ENCODE measurements at regions not wholly inside any gene's neighbourhood (a gene's known extent, or its start where the extent isn't known, plus 50 kb on each side); places are given as distances from the start of the nearest gene placed in this dataset.

DNA sequence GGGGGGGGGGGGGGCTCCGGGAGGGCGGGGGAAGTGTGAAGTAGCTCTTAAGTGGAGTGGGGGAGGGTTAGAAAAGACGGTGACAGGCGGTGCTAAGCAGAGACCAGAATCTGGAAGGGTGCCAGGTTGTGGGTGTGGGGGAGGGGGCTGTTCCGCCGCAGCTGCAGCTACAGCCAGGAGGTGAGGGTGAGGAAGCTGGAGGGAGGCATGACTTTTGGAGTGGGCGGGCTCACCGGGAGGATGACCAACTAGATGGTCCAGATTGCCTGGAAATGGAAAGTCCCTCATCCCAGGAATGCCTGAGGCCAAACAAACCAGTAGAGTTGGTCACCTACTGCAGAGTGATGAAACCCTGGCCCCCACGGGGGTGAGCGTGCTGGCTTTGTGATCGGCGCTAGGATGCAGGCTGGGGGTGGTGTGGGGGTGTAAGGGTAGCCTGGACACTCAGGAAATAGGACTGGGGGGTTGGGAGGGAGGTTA is 158.1 kb upstream of the SHB start:
- peak; percentile 15 for DNase-seq (ENCODE audit: low read depth)
- TF ChIP-seq, protein P1, sequence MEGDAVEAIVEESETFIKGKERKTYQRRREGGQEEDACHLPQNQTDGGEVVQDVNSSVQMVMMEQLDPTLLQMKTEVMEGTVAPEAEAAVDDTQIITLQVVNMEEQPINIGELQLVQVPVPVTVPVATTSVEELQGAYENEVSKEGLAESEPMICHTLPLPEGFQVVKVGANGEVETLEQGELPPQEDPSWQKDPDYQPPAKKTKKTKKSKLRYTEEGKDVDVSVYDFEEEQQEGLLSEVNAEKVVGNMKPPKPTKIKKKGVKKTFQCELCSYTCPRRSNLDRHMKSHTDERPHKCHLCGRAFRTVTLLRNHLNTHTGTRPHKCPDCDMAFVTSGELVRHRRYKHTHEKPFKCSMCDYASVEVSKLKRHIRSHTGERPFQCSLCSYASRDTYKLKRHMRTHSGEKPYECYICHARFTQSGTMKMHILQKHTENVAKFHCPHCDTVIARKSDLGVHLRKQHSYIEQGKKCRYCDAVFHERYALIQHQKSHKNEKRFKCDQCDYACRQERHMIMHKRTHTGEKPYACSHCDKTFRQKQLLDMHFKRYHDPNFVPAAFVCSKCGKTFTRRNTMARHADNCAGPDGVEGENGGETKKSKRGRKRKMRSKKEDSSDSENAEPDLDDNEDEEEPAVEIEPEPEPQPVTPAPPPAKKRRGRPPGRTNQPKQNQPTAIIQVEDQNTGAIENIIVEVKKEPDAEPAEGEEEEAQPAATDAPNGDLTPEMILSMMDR (IDR thresholded peaks at IDR 0.05; ENCODE audit: low read depth, low read length, missing control alignments), result no peak
- H3K4me3 ChIP-seq (ENCODE audit: low read depth, low read length), result no peak overlapping the region; the same call in 1 of the 2 replicates

DNA sequence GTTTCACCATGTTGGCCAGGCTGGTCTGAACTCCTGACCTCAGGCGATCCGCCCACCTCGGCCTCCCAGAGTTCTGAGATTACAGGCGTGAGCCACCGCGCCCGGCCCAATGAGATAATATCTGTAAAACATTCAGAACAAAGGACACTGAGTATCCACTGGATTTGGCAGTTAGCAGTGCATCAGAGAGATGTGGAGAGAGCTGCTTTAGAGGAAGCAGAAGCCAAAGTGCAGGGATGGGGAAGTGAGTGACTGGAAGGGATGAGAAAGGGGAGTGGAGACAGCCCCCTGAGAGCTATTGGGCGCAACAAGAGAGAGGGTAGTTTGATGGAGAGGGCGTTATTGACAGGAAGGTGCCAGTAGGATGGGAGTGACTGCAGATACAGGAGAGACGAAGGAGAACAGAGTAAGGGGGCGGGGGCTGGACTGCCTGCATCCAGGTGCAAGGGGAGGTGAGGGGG is 157.5 kb upstream of the SHB start:
- H3K4me3 ChIP-seq (ENCODE audit: low read depth, low read length), result no peak overlapping the region
- TF ChIP-seq, protein P1 (IDR thresholded peaks at IDR 0.05; ENCODE audit: low read depth, low read length, missing control alignments), result no peak
- no peak for DNase-seq (ENCODE audit: low read depth)

DNA sequence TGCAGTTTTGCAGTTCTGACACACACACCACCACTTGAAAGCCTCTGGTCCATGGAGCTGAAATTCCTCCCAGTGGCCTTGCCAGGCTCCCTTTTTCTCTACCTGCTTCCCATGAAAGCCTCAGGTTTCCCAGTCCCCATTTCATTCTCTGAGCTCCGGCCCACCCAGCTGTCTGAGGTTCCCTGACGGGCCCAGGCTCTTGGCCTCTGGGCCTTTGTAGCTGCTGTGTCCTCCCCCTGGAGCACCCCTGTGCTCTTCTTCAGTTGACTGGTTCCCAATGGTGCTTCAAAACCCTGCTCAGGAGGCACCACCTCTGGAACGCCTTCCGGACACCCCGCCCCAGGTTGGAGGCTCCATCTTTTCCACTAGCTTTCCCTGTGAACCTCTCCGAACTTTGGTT is 155.9 kb upstream of the SHB start:
- no peak overlapping the region for H3K4me3 ChIP-seq (ENCODE audit: low read depth, low read length)
- TF ChIP-seq, protein P1 (IDR thresholded peaks at IDR 0.05; ENCODE audit: low read depth, low read length, missing control alignments), result no peak
- no peak for DNase-seq (ENCODE audit: low read depth)

DNA sequence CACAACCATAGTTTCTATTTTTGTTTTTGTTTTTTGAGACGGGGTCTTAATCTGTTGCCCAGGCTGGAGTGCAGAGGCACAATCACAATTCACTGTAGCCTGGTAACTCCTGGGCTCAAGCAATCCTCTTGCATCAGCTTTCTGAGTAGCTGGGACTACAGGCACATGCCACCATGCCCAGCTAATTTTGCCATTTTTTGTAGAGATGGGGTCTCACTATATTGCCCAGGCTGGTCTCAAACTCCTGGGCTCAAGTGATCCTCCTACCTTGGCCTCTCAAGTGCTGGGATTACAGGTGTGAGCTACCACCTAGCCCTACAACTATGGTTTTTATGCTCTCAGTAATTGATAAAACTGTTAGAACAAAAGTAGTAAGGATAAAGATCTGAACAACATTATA is 147.5 kb upstream of the SHB start:
- H3K4me3 ChIP-seq (ENCODE audit: low read depth, low read length), result no peak overlapping the region
- DNase-seq (ENCODE audit: low read depth), result no peak
- TF ChIP-seq, protein P1 (IDR thresholded peaks at IDR 0.05; ENCODE audit: low read depth, low read length, missing control alignments), result no peak

DNA sequence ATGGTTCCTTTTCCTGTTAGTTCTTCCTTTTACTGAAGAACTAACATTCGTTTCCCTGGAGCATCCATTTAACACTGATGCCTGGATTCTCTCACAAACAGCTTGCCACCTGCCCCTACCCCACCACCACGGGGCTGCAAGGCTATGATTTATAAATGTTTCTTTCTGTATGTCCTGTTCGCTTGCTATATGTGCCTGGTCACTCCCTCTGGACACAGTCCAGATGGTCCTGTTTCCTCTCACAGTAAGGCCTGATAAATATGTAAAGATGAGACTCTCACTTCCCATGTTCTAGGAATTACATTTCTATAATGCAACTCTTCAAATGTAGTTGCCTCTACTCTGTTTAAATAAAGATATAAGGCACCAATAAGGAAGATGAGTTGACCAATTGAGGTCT is 146.4 kb upstream of the SHB start:
- DNase-seq (ENCODE audit: low read depth), result no peak
- H3K4me3 ChIP-seq (ENCODE audit: low read depth, low read length), result no peak overlapping the region

DNA sequence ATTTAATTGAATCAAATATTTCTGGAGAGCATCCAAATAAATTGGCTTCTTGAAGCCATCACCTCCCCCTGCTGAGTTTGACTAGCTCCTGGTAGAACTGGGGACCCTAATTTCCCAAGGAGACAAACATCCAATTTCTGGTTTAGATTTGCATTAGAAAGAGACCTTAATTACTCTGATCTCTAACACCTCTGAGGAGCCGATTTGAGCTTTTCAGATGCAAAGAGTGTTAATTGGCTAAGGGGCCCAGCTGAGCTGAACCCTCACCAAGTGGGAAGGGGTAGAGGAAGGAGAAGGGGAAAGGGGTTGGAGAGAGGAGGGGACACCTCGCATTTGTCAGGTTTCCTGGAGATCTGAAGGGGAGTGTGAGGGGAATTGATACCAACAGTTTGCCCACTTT is 145.4 kb upstream of the SHB start:
- TF ChIP-seq, protein P1 (IDR thresholded peaks at IDR 0.05; ENCODE audit: low read depth, low read length, missing control alignments), result no peak
- no peak overlapping the region for H3K4me3 ChIP-seq (ENCODE audit: low read depth, low read length)
- DNase-seq (ENCODE audit: low read depth), result no peak

More for the DNA sequence above, 146.4 kb upstream of the SHB start:
- TF ChIP-seq, protein P1 (IDR thresholded peaks at IDR 0.05; ENCODE audit: low read depth, low read length, missing control alignments), result no peak

DNA sequence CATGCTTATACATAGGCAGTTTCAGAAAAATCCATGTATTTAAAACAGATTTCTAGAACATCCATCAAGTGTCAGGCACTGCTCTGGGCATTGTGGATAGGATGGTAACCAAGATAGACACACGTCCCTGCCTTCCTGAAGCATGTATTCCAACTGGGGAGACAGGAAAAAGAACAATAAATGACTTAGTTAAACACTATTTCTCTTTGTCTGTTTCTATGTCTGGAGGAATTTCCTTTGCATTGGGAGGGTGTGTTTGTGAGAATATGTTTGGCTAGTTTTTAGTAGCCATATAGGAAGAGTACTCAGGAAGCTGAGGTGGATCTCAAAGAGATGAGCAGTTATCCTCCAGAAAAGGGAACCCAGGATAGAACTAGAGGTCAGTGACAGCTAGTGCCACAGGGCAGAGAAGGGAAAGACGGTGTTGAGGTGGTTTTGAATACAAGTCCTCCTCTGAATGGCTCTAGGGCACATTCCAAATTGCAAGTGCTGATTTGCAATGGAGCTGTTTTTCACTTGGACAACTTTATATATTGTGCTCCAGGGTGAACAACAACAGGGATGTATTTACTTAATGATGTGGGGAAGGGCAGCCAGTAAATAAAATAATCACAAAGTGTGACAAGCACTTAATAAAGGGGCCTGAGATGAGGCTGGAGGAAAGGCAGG is 144.7 kb upstream of the SHB start:
- DNase-seq (ENCODE audit: low read depth), result no peak
- TF ChIP-seq, protein P1 (IDR thresholded peaks at IDR 0.05; ENCODE audit: low read depth, low read length, missing control alignments), result no peak
- H3K4me3 ChIP-seq (ENCODE audit: low read depth, low read length), result no peak overlapping the region

All from GM12864 (cell line).